ENCODE measurements at regions not wholly inside any gene's neighbourhood (a gene's known extent, or its start where the extent isn't known, plus 50 kb on each side); places are given as distances from the start of the nearest gene placed in this dataset.

- H3K27me3 Mint-ChIP-seq (ENCODE audit: low read depth, unreplicated experiment), result peaks cover 6% of the 10 kb centered on the region
Observed at GRCh38 chr7:33850768-33851167, 54.6 kb upstream of the BMPER start.

GRCh38 chr7:33852838-33853237 lies 52.5 kb upstream of the BMPER start:
- TF ChIP-seq CTCF (IDR thresholded peaks at IDR 0.05; ENCODE audit: insufficient read depth, low read depth, low read length), result no peak
- TF ChIP-seq EZH2 (IDR thresholded peaks at IDR 0.05; ENCODE audit: insufficient read depth, low read length), result no peak
- H3K4me1 ChIP-seq (ENCODE audit: insufficient read depth, low read length), result peaks cover 30% of the 10 kb centered on the region
- Mint-ChIP-seq H3K27me3 (ENCODE audit: low read depth, unreplicated experiment) (peaks cover 6% of the 10 kb centered on the region), H3K27ac (ENCODE audit: unreplicated experiment) (no peak overlapping the region), H3K4me1 (ENCODE audit: low read depth, unreplicated experiment) (peaks cover 35% of the 10 kb centered on the region), H3K36me3 (ENCODE audit: low read depth, unreplicated experiment) (no peaks in the 10 kb centered on the region), H3K4me3 (ENCODE audit: unreplicated experiment) (no peak overlapping the region), H3K9me3 (ENCODE audit: unreplicated experiment) (peaks cover 3% of the 10 kb centered on the region)
- H3K27me3 ChIP-seq (ENCODE audit: insufficient read depth, low read length), result no peaks in the 10 kb centered on the region
- no peaks in the 10 kb centered on the region for H4K20me1 ChIP-seq (ENCODE audit: insufficient read depth, low read length)
- H3K9ac ChIP-seq (ENCODE audit: low read length), result no peak overlapping the region
- FAIRE-seq (no peak), DNase-seq (ENCODE audit: low read depth) (no peak)
- H3K4me2 ChIP-seq (ENCODE audit: low read length), result peak overlapping the region; percentile 78
- H2AFZ ChIP-seq (ENCODE audit: low read depth, low read length), result no peak overlapping the region
- H3K36me3 ChIP-seq (ENCODE audit: insufficient read depth, low read length), result no peaks in the 10 kb centered on the region
- peak overlapping the region; percentile 62 for H3K27ac ChIP-seq (ENCODE audit: low read depth, low read length)
- H3K79me2 ChIP-seq (ENCODE audit: insufficient read depth, low read length), result no peaks in the 10 kb centered on the region
- H3K4me3 ChIP-seq (ENCODE audit: insufficient read depth, low read depth, low read length), result no peak overlapping the region
- no peaks in the 10 kb centered on the region for H3K9me3 ChIP-seq (ENCODE audit: insufficient read depth, low read depth, low read length)

More at GRCh38 chr7:33850768-33851167, 54.6 kb upstream of the BMPER start:
- no peak overlapping the region for H3K4me3 Mint-ChIP-seq (ENCODE audit: unreplicated experiment)
- peaks cover 6% of the 10 kb centered on the region for H3K9me3 Mint-ChIP-seq (ENCODE audit: unreplicated experiment)
- Histone ChIP-seq H3K27me3 (ENCODE audit: insufficient read depth, low read length) (no peaks in the 10 kb centered on the region), H3K4me1 (ENCODE audit: insufficient read depth, low read length) (peaks cover 30% of the 10 kb centered on the region), H3K4me3 (ENCODE audit: insufficient read depth, low read depth, low read length) (no peak overlapping the region), H4K20me1 (ENCODE audit: insufficient read depth, low read length) (no peaks in the 10 kb centered on the region), H3K36me3 (ENCODE audit: insufficient read depth, low read length) (no peaks in the 10 kb centered on the region), H2AFZ (ENCODE audit: low read depth, low read length) (no peak overlapping the region), H3K27ac (ENCODE audit: low read depth, low read length) (no peak overlapping the region), H3K9me3 (ENCODE audit: insufficient read depth, low read depth, low read length) (no peaks in the 10 kb centered on the region), H3K4me2 (ENCODE audit: low read length) (no peak overlapping the region), H3K79me2 (ENCODE audit: insufficient read depth, low read length) (no peaks in the 10 kb centered on the region), H3K9ac (ENCODE audit: low read length) (no peak overlapping the region)
- no peaks in the 10 kb centered on the region for H3K36me3 Mint-ChIP-seq (ENCODE audit: low read depth, unreplicated experiment)
- DNase-seq (ENCODE audit: low read depth) (no peak), FAIRE-seq (peak; percentile 13)
- no peak overlapping the region for H3K27ac Mint-ChIP-seq (ENCODE audit: unreplicated experiment)
- TF ChIP-seq CTCF (IDR thresholded peaks at IDR 0.05; ENCODE audit: insufficient read depth, low read depth, low read length) (no peak), EZH2 (IDR thresholded peaks at IDR 0.05; ENCODE audit: insufficient read depth, low read length) (no peak)
- peaks cover 33% of the 10 kb centered on the region for H3K4me1 Mint-ChIP-seq (ENCODE audit: low read depth, unreplicated experiment)

GRCh38 chr7:33853361-33854062 lies 51.8 kb upstream of the BMPER start:
- peaks cover 2% of the 10 kb centered on the region for H3K9me3 Mint-ChIP-seq (ENCODE audit: unreplicated experiment)
- no peaks in the 10 kb centered on the region for H3K27me3 ChIP-seq (ENCODE audit: insufficient read depth, low read length)
- H3K4me3 ChIP-seq (ENCODE audit: insufficient read depth, low read depth, low read length), result no peak overlapping the region
- H3K9me3 ChIP-seq (ENCODE audit: insufficient read depth, low read depth, low read length), result no peaks in the 10 kb centered on the region
- H3K4me2 ChIP-seq (ENCODE audit: low read length), result peak overlapping the region; percentile 78
- no peak overlapping the region for H2AFZ ChIP-seq (ENCODE audit: low read depth, low read length)
- H3K4me1 ChIP-seq (ENCODE audit: insufficient read depth, low read length), result peaks cover 30% of the 10 kb centered on the region
- FAIRE-seq (peak; percentile 60), DNase-seq (ENCODE audit: low read depth) (peak; percentile 95)
- H3K36me3 ChIP-seq (ENCODE audit: insufficient read depth, low read length), result no peaks in the 10 kb centered on the region
- TF ChIP-seq CTCF (IDR thresholded peaks at IDR 0.05; ENCODE audit: insufficient read depth, low read depth, low read length) (no peak), EZH2 (IDR thresholded peaks at IDR 0.05; ENCODE audit: insufficient read depth, low read length) (no peak)
- peaks cover 4% of the 10 kb centered on the region for H3K27me3 Mint-ChIP-seq (ENCODE audit: low read depth, unreplicated experiment)
- no peaks in the 10 kb centered on the region for H3K79me2 ChIP-seq (ENCODE audit: insufficient read depth, low read length)
- no peaks in the 10 kb centered on the region for H4K20me1 ChIP-seq (ENCODE audit: insufficient read depth, low read length)
- no peak overlapping the region for H3K4me3 Mint-ChIP-seq (ENCODE audit: unreplicated experiment)
- peak overlapping the region; percentile 62 for H3K27ac ChIP-seq (ENCODE audit: low read depth, low read length)
- peak overlapping the region; percentile 0 for H3K9ac ChIP-seq (ENCODE audit: low read length)
- no peaks in the 10 kb centered on the region for H3K36me3 Mint-ChIP-seq (ENCODE audit: low read depth, unreplicated experiment)
- H3K4me1 Mint-ChIP-seq (ENCODE audit: low read depth, unreplicated experiment), result peaks cover 35% of the 10 kb centered on the region
- H3K27ac Mint-ChIP-seq (ENCODE audit: unreplicated experiment), result peak overlapping the region; percentile 77
